Stimulated activated CD8-positive, alpha-beta memory T cell treated with anti-CD3 and anti-CD28 coated beads, Interleukin-4, amount 100 ng/mL, for 1 hour (primary cell): ENCODE measurements at regions not wholly inside any gene's neighbourhood (a gene's known extent, or its start where the extent isn't known, plus 50 kb on each side); places are given as distances from the start of the nearest gene placed in this dataset.

ENCODE experiments used
- DNase-seq, 2 donors: peaks; one replicate each; pipeline ENCODE4 v3.0.0-alpha.2; 2020; ENCODE audit warnings: low read depth in 2 of 2, low spot score in 1 of 2

- no peak for DNase-seq
Observed at GRCh38 chr14:62006116-62006731, 244.0 kb downstream of the SNAPC1 start.

GRCh38 chr14:62015243-62015642 lies 253.0 kb downstream of the SNAPC1 start:
- DNase-seq: no peak

DNA sequence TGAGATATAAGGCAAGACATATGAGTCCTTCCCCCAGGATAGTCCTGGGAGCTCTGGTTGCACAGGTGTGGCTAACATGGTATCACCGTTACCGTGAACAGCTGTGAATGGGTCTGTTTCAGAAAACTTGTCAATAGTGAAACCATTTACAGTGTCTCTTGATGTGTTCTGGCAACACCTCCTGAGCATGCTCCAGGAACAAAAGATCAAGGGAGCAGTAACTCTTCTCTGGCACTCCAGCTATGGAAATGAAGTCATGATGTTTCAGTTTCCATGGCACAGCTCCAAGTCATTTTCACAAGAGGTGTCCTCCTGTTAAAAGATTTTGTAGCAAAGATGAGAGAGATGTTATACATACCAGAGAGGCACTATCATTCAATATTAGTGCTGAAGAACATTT lies 253.7 kb downstream of the SNAPC1 start:
- no peak for DNase-seq

- no peak for DNase-seq
Observed at GRCh38 chr14:62017651-62018230, 255.5 kb downstream of the SNAPC1 start.

DNA sequence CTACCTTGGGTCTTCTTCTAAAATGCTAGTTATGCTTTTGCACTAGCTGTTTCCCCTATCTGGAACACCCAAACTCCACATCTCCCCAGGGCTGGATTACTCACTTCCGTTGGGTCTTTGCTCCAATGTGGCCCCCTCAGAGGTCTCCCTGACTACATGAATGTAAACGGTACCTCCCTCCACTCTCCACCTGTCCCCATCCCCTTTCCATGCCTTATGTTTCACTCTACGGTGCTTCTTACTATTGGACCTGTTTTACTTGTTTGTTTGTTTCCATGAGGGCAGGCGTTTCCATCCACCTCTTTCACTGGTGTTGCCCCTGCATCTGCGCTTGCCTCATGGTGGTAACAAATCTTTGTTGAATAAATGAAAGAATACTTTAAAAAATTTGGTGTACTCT lies 256.4 kb downstream of the SNAPC1 start:
- DNase-seq: no peak

GRCh38 chr14:62027958-62028357 lies 265.7 kb downstream of the SNAPC1 start:
- no peak for DNase-seq

DNA sequence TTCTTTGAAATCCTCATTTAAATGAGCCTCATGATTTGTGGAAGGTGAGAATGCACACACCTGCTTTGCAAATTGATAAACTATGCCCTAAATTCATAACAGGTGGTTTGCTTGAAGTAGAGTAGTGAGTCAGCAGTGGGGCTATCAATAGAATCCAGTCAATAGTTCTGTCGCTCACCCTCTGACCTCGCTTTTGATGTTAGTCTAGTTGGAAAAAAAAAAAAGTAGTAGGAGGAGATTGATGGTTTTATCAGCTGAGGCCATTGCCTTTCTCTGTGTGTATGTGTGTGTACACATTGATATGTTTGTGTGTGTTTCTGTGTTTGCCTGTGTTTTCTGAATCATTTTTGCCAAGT lies 267.3 kb downstream of the SNAPC1 start:
- DNase-seq: no peak

DNA sequence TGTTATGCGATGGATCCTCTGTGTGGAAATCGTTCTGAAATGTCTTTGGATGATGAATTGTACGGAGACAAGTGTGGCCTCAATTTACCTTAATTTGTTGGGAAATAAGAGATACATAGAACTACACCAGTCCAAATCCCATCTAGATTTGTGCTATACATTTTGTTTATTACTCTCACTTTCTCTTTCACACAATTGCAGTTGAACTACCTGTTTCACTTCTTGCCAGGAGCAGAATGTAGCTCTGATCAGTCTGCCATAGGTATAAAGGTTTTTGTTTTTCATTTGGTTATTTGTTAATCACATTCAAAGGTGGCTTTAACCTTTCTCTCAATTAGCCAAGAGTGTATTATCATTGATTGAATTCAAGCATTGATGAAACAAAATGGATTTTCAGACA lies 268.2 kb downstream of the SNAPC1 start:
- DNase-seq: no peak

GRCh38 chr14:62031504-62031903 lies 269.3 kb downstream of the SNAPC1 start:
- DNase-seq: no peak

DNA sequence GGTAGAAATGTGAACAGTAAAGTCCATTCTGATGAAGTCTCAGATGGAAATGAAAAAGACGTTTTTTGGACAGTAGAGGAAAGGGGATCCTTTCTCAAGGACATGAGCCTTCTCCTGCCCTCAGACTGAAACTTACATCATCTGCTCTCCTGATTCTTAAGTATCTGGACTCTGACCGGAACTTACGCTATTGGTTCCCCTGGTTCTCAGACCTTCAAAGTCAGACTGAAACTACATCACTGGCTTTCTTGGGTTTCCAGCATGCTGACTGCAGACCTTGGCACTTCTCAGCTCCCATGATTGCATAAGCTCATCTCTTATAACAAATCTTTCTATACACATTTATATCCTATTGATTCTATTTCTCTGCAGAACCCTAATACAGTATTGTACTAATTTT lies 291.0 kb downstream of the SNAPC1 start:
- no peak for DNase-seq

DNA sequence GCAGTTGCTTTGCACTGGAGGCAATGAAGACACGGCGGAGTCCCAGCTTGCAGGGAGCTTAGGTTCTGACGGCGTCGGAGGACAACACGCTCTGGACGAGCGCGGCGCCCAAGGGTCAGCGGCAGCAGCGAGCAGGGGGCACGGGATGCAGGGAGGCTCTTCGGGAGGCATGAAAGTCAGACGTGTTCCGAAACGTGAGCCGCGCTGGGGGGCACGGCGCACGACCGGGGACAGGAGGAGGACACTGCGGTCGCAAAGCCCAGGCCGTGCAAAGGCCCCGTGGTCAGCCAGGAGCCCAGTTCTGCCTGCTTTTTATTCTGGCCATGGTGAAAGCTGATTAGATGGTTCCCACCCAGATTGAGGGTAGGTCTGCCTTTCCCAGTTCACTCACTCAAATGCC lies 294.6 kb downstream of the SNAPC1 start:
- no peak for DNase-seq

GRCh38 chr14:62062645-62063044 lies 300.4 kb downstream of the SNAPC1 start:
- DNase-seq: no peak

- DNase-seq: no peak
Observed at GRCh38 chr14:62064751-62065323, 302.6 kb downstream of the SNAPC1 start.

GRCh38 chr14:62066304-62066703 lies 304.1 kb downstream of the SNAPC1 start:
- no peak for DNase-seq

DNA sequence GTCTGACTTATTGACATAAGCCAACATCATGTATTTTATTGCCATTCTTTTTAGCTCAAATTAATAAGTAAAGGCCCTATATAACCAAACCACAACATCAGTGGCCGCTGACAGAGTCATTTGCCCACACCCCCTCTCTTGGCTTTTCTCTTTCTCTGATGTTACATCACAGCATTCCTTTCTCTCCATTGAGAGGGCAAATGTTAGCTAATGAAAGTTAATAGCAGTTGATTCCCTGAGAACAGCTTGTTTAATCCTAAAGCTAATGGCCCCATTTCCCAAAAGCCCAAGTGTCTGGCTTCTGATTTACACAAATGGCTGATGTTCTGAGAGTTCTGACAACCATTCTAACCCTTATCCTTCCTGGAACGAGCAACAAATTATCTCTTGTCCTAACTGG lies 308.8 kb downstream of the SNAPC1 start:
- DNase-seq: no peak

GRCh38 chr14:62076368-62076767 lies 314.1 kb downstream of the SNAPC1 start:
- DNase-seq: no peak

- no peak for DNase-seq
Observed at GRCh38 chr14:62076825-62077605, 314.8 kb downstream of the SNAPC1 start.

DNA sequence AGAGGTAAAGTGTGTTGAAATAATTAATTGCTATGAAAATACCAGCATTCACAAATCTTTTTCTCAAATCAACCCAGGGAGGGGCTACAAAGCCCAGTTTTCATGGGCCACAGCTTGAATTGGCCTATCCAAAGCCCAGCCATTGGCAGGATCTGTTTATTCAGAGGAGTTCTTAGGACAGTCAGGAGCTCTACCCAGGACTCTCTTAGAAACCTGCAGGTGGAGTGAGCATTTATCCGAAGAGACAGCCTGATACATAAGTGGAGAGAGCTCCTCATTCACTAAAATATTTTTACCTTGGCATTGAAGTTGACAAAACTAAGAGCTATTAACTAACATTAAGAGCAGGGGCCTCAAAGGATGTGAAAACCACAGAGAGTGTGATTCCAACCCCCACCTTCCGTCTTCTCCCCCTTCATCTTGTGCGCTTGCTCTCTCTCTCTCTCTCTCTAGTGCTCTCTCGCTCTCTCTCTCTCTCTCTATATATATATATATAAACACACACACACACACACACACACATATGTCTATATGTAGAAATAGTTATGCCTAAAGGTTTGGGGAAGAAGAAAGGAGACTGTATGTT lies 315.5 kb downstream of the SNAPC1 start:
- no peak for DNase-seq

- no peak for DNase-seq
Observed at GRCh38 chr14:62079038-62079437, 316.8 kb downstream of the SNAPC1 start.

DNA sequence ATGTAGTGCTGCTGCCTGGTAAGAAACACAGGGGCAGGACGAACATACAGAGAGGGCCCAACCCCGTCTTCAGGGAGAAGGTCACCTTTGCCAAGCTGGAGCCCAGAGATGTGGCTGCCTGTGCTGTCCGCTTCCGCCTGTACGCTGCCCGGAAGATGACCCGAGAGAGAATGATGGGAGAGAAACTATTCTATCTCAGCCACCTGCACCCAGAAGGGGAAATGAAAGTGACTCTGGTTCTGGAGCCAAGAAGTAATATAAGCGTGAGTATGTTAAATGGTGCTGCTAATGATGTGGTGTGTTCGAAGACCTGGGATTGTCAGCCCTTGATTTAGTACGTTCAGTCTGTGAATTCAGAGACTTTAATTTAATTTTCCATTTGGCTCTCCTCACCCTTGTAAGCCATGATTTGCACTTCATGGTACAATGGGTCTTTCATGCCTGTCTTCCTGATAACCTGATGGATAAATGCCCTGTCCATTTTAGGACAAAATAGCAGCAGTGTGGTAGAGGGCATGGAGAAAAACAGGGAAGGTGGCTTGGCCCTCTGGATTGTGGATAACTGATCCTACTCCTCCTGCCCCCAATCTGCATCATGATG lies 318.9 kb downstream of the SNAPC1 start:
- no peak for DNase-seq

DNA sequence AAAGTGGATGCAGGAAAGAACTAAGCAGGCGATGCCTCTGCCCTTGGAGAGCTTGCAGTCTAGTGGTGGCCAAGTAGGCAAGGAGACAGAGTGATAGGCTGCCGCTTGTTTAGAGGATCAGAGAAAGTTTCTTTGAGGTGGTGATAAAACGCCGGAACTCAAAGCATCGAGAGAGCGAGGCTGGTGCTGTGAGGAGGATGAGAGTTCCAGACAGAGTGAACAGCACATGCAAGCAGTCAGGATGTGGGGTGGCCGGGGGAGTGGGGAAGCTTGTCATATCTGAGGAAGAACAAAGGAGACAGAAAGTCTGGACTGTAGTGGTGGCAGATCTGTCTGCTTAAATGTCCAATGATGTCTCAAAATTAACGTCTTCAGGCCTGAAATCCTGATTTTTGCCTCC lies 319.7 kb downstream of the SNAPC1 start:
- no peak for DNase-seq

GRCh38 chr14:62082779-62083178 lies 320.6 kb downstream of the SNAPC1 start:
- no peak for DNase-seq
